A549 (cell line): ENCODE measurements at regions not wholly inside any gene's neighbourhood (a gene's known extent, or its start where the extent isn't known, plus 50 kb on each side); places are given as distances from the start of the nearest gene placed in this dataset.

Source experiments
- ATAC-seq, 2 experiments: fragments of 200-7000 bp in 1 of 2; fragments of >200 bp in 1 of 2; cut with Nextera tagmentation in 1 of 2; cut with Tn5 transposase in 1 of 2; 3 replicates each; pipeline versions ENCODE4 v1.8.0 to v1.9.1; 2018 to 2020; ENCODE audit warnings: mild to moderate bottlenecking in 1 of 2, moderate library complexity in 1 of 2
- CTCF ChIA-PET: fragments of 300-600 bp; sonication (Branson Sonifier 250); formaldehyde crosslinking; extraction: SDS; loops from one replicate; lab custom pipeline; 2021; ENCODE audit warnings: antibody characterized with exemption, inconsistent platforms; lab: Yijun Ruan, JAX
- POLR2A ChIA-PET: fragments of 350-600 bp; formaldehyde crosslinking; extraction: SDS; loops from one replicate; lab custom pipeline; 2021; ENCODE audit warnings: antibody characterized with exemption, inconsistent platforms; lab: Yijun Ruan, JAX
- DNase-seq, 2 experiments: peaks; one replicate each; pipeline versions ENCODE4 v3.0.0 to v3.0.0-alpha.2; 2011 to 2016; ENCODE audit warnings: low read depth in 1 of 2, low spot score in 1 of 2
- FAIRE-seq: peaks from 2 replicates; lab custom pipeline; 2011; peaks lifted over from hg19 to GRCh38; lab: Jason Lieb, UNC
- H3K27ac ChIP-seq, 2 experiments: fragments of >200 bp; sonication (Bioruptor Twin); formaldehyde crosslinking; 3 replicates each; pipeline ENCODE4 v1.5.1; 2016 to 2017
- H3K4me1 ChIP-seq: fragments of >200 bp; sonication (Bioruptor Twin); formaldehyde crosslinking; 3 replicates; pipeline ENCODE4 v1.6.1; 2016
- H3K4me2 ChIP-seq: fragments of >200 bp; sonication (Bioruptor Twin); formaldehyde crosslinking; 3 replicates; pipeline ENCODE4 v1.6.1; 2016
- H3K4me3 ChIP-seq: fragments of >200 bp; sonication (Bioruptor Twin); formaldehyde crosslinking; 3 replicates; pipeline ENCODE4 v1.5.1; 2016
- H3K9me3 ChIP-seq: fragments of >200 bp; sonication (Bioruptor Twin); formaldehyde crosslinking; 3 replicates; pipeline ENCODE4 v1.6.1; 2016
- CBX2 ChIP-seq: fragments of 200-600 bp; sonication (generic); IDR thresholded peaks from 2 replicates; pipeline ENCODE4 v1.6.1; 2016; ENCODE audit warnings: low read depth, mild to moderate bottlenecking, borderline replicate concordance
- CEBPB ChIP-seq, 2 experiments: fragments of >200 bp in 1 of 2; sonication (Bioruptor Twin) in 1 of 2; formaldehyde crosslinking in 1 of 2; IDR thresholded peaks; 2 replicates each; pipeline ENCODE4 v1.6.1; 2012 to 2016
- EHMT2 ChIP-seq: fragments of 200-600 bp; sonication (generic); IDR thresholded peaks from 2 replicates; pipeline ENCODE4 v1.6.1; 2016; ENCODE audit warnings: antibody characterized with exemption, low read depth, mild to moderate bottlenecking, moderate library complexity
- ELK1 ChIP-seq: fragments of 150-350 bp; IDR thresholded peaks from 2 replicates; pipeline ENCODE4 v1.6.1; 2014; ENCODE audit warnings: low read depth, mild to moderate bottlenecking, low read length
- ESRRA ChIP-seq: fragments of 150-350 bp; IDR thresholded peaks from 2 replicates; pipeline ENCODE4 v1.6.1; 2014; ENCODE audit warnings: mild to moderate bottlenecking, low read length, borderline replicate concordance
- FOXS1 ChIP-seq: fragments of 250-450 bp; sonication (Bioruptor Pico); IDR thresholded peaks from 2 replicates; pipeline ENCODE4 v1.5.0; 2020; ENCODE audit warnings: mild to moderate bottlenecking, moderate library complexity
- GATA3 ChIP-seq: IDR thresholded peaks from 2 replicates; pipeline ENCODE4 v1.6.1; 2012; ENCODE audit warnings: borderline replicate concordance
- HDAC2 ChIP-seq: fragments of 200-600 bp; sonication (generic); IDR thresholded peaks from 2 replicates; pipeline ENCODE4 v1.6.1; 2016
- HES2 ChIP-seq: fragments of >200 bp; sonication (Bioruptor Twin); formaldehyde crosslinking; IDR thresholded peaks from 2 replicates; pipeline ENCODE4 v1.6.1; 2016
- HEYL ChIP-seq: fragments of 250-450 bp; sonication (Bioruptor Pico); IDR thresholded peaks from 2 replicates; pipeline ENCODE4 v1.8.0; 2021; ENCODE audit warnings: mild to moderate bottlenecking, moderate library complexity
- HOXA7 ChIP-seq: fragments of 250-450 bp; sonication (Bioruptor Pico); IDR thresholded peaks from 2 replicates; pipeline ENCODE4 v1.5.0; 2020; ENCODE audit warnings: mild to moderate bottlenecking, moderate library complexity
- HOXB5 ChIP-seq: fragments of 250-450 bp; sonication (Bioruptor Pico); IDR thresholded peaks from 2 replicates; pipeline ENCODE4 v1.5.0; 2020; ENCODE audit warnings: mild to moderate bottlenecking, moderate library complexity
- JUN ChIP-seq, 2 experiments: fragments of >200 bp; sonication (Bioruptor Twin); formaldehyde crosslinking; IDR thresholded peaks; 2 replicates in 1 of 2; 3 replicates in 1 of 2; pipeline ENCODE4 v1.6.1; 2016 to 2017
- JUNB ChIP-seq: fragments of >200 bp; sonication (Bioruptor Twin); formaldehyde crosslinking; IDR thresholded peaks from 2 replicates; pipeline ENCODE4 v1.6.1; 2016
- KDM1A ChIP-seq: fragments of 200-600 bp; sonication (generic); IDR thresholded peaks from 2 replicates; pipeline ENCODE4 v1.6.1; 2016; ENCODE audit warnings: low read depth, mild to moderate bottlenecking
- MAZ ChIP-seq: fragments of 150-350 bp; IDR thresholded peaks from 2 replicates; pipeline ENCODE4 v1.6.1; 2014; ENCODE audit warnings: antibody characterized with exemption, low read depth, low read length, borderline replicate concordance
- MYC ChIP-seq: IDR thresholded peaks from 2 replicates; pipeline ENCODE4 v1.6.1; 2012; ENCODE audit warnings: mild to moderate bottlenecking, inconsistent platforms, low read length, improper control_type of control experiment, borderline replicate concordance
- NPAS2 ChIP-seq: fragments of 250-450 bp; sonication (Bioruptor Pico); IDR thresholded peaks from 2 replicates; pipeline ENCODE4 v1.8.0; 2022; ENCODE audit warnings: mild to moderate bottlenecking, moderate library complexity, borderline replicate concordance
- NR3C1 ChIP-seq: fragments of >200 bp; sonication (Bioruptor Twin); formaldehyde crosslinking; IDR thresholded peaks from 3 replicates; pipeline ENCODE4 v1.6.1; 2017
- PHF8 ChIP-seq: fragments of 200-600 bp; sonication (generic); IDR thresholded peaks from 2 replicates; pipeline ENCODE4 v1.6.1; 2016; ENCODE audit warnings: low read depth, mild to moderate bottlenecking, antibody characterized with exemption, moderate library complexity, borderline replicate concordance
- POLR2AphosphoS2 ChIP-seq: conservative IDR thresholded peaks from 2 replicates; pipeline ENCODE4 v1.6.1; 2012; ENCODE audit warnings: low read length, improper control_type of control experiment, inconsistent platforms
- RARB ChIP-seq: fragments of 250-450 bp; sonication (Bioruptor Pico); IDR thresholded peaks from 2 replicates; pipeline ENCODE4 v1.8.0; 2021; ENCODE audit warnings: mild to moderate bottlenecking, moderate library complexity
- RCOR1 ChIP-seq: fragments of 150-350 bp; IDR thresholded peaks from 2 replicates; pipeline ENCODE4 v1.6.1; 2014; ENCODE audit warnings: antibody characterized with exemption, low read length, low read depth
- RNF2 ChIP-seq: fragments of 200-600 bp; sonication (generic); IDR thresholded peaks from 2 replicates; pipeline ENCODE4 v1.6.1; 2016; ENCODE audit warnings: low read depth, mild to moderate bottlenecking, antibody characterized with exemption, moderate library complexity, borderline replicate concordance
- SMC3 ChIP-seq: fragments of >200 bp; sonication (Bioruptor Twin); formaldehyde crosslinking; IDR thresholded peaks from 3 replicates; pipeline ENCODE4 v1.6.1; 2018; ENCODE audit warnings: inconsistent platforms
- TFCP2L1 ChIP-seq: fragments of 250-450 bp; sonication (Bioruptor Pico); IDR thresholded peaks from 2 replicates; pipeline ENCODE4 v1.5.0; 2021; ENCODE audit warnings: mild to moderate bottlenecking
- TP53 ChIP-seq: fragments of 250-450 bp; sonication (Bioruptor Pico); IDR thresholded peaks from 2 replicates; pipeline ENCODE4 v1.5.0; 2021; ENCODE audit warnings: mild to moderate bottlenecking, moderate library complexity
- ZFP36 ChIP-seq: fragments of 450-650 bp; IDR thresholded peaks from 2 replicates; pipeline ENCODE4 v1.6.1; 2014; ENCODE audit warnings: borderline replicate concordance; ENCODE audit not compliant: partially characterized antibody
- ZSCAN20 ChIP-seq: fragments of 250-450 bp; sonication (Bioruptor Pico); IDR thresholded peaks from 2 replicates; pipeline ENCODE4 v1.8.0; 2022; ENCODE audit warnings: mild to moderate bottlenecking, moderate library complexity
- WGBS: methylation state at CpG from one replicate; pipeline ENCODE4 v1.1.6; 2017; ENCODE audit errors: missing lambda C conversion rate; 5-methylcytosine and 5-hydroxymethylcytosine counted together

- ChIA-PET CTCF (interaction anchor here (1.0 kb wide), 1 partner anchor 21 kb away, joined by 3 read pairs; no protein-coding TSS in a partner anchor), POLR2A (no interaction called here)
- WGBS = 84% methylated on average over 12 of the region's 12 CpGs
- Histone ChIP-seq H3K9me3 (no peaks in the 10 kb centered on the region), H3K4me2 (no peak overlapping the region), H3K4me1 (no peaks in the 10 kb centered on the region), H3K4me3 (no peak overlapping the region), H3K27ac (no peak overlapping the region)
- DNase-seq = no peak
- no peak for FAIRE-seq
- ATAC-seq = no peak
- TF ChIP-seq RNF2 (no peak), ELK1 (no peak), FOXS1 (CRISPR knock-in tag) (no peak), HOXA7 (no peak), PHF8 (no peak), MYC (no peak)
These were observed 1288.4 kb downstream of the BRD1 start for GRCh38 chr22:48539261-48539660.

- ChIA-PET CTCF (interaction anchor here (1.0 kb wide), 1 partner anchor 20 kb away, joined by 3 read pairs; no protein-coding TSS in a partner anchor), POLR2A (no interaction called here)
- Histone ChIP-seq H3K27ac (no peak overlapping the region), H3K4me3 (no peak overlapping the region), H3K4me1 (no peaks in the 10 kb centered on the region), H3K4me2 (no peak overlapping the region), H3K9me3 (no peaks in the 10 kb centered on the region)
- no peak for FAIRE-seq
- no peak for DNase-seq
- ATAC-seq = no peak
- TF ChIP-seq SMC3 (no peak), JUNB (no peak), HEYL (CRISPR knock-in tag) (no peak), CBX2 (no peak), ZSCAN20 (CRISPR knock-in tag) (no peak), KDM1A (no peak), EHMT2 (no peak), CEBPB (IDR thresholded peaks at IDR 0.05) (no peak), HOXB5 (CRISPR knock-in tag) (no peak), GATA3 (no peak), HES2 (no peak), NR3C1 (no peak), ESRRA (no peak), RCOR1 (no peak), TFCP2L1 (CRISPR knock-in tag) (no peak), HDAC2 (no peak), ELK1 (no peak), HOXA7 (no peak)
- TF ChIP-seq, all 56 proteins: peak for 0
- WGBS = 87% methylated on average over 10 of the region's 18 CpGs
These were observed 1289.3 kb downstream of the BRD1 start for GRCh38 chr22:48538291-48538820.

GRCh38 chr22:48537343-48537680 lies 1290.4 kb downstream of the BRD1 start:
- CTCF ChIA-PET = no interaction called here
- POLR2A ChIA-PET = no interaction called here
- ATAC-seq (no peak), DNase-seq (no peak)
- no peak for TF ChIP-seq HOXA7
- TF ChIP-seq ELK1 = no peak
- no peak for TF ChIP-seq MAZ
- TF ChIP-seq MYC = no peak
- TF ChIP-seq EHMT2 = no peak
- no peak for TF ChIP-seq RARB
- no peak for TF ChIP-seq TP53 (CRISPR knock-in tag)
- no peak for TF ChIP-seq HOXB5 (CRISPR knock-in tag)
- TF ChIP-seq JUN (IDR thresholded peaks at IDR 0.05) = no peak
- TF ChIP-seq NPAS2 (CRISPR knock-in tag) = no peak
- no peak for TF ChIP-seq ZFP36
- no peak for TF ChIP-seq POLR2AphosphoS2
- TF ChIP-seq CEBPB (IDR thresholded peaks at IDR 0.05) = no peak
- TF ChIP-seq, all 56 proteins: peak for 0
- H3K27ac ChIP-seq = no peak overlapping the region
- no peaks in the 10 kb centered on the region for H3K4me1 ChIP-seq
- H3K4me3 ChIP-seq = no peak overlapping the region
- no peaks in the 10 kb centered on the region for H3K9me3 ChIP-seq
- no peak for FAIRE-seq
- H3K4me2 ChIP-seq = no peak overlapping the region
- 100% methylated on average over 2 of the region's 3 CpGs for WGBS
